ENCODE measurements at regions not wholly inside any gene's neighbourhood (a gene's known extent, or its start where the extent isn't known, plus 50 kb on each side); places are given as distances from the start of the nearest gene placed in this dataset.
"Not testable (repeated sequence)": the region's sequence is repeated elsewhere in the genome, so short reads cannot be mapped to it uniquely, and the experiment has no call there.

- DNase-seq = no peak
These were observed 118.4 kb upstream of the ANK3 start for GRCh38 chr10:60508037-60508436.

- no peak for DNase-seq
These were observed 112.9 kb upstream of the ANK3 start for GRCh38 chr10:60502621-60503020.

- DNase-seq = no peak
These were observed 109.3 kb upstream of the ANK3 start for GRCh38 chr10:60498985-60499384.

- no peak for DNase-seq
These were observed 107.7 kb upstream of the ANK3 start for GRCh38 chr10:60497364-60497763.

GRCh38 chr10:60496181-60496580 lies 106.5 kb upstream of the ANK3 start:
- DNase-seq = no peak

- DNase-seq = no peak
These were observed 105.8 kb upstream of the ANK3 start for GRCh38 chr10:60495338-60496055.

GRCh38 chr10:60494774-60495173 lies 105.1 kb upstream of the ANK3 start:
- no peak for DNase-seq

DNA sequence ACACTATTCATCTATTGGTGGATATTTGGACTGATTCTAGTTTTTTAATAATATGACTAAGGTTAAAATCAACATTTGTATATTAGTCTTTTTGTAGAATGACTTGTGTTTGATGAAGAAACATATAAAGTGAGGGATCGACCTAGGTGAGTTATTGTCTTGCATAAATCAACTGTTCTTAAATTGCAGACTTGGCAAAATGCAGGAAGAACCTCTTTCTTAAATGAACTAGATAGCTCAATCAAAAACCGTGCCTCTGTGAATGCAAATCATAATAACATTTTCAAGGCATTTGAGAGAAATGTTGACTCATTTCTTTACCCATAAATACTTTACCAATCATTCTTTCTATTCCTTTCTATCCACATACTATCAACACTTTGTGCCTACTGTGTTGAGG lies 101.5 kb upstream of the ANK3 start:
- no peak for DNase-seq

- no peak for DNase-seq
These were observed 100.3 kb upstream of the ANK3 start for GRCh38 chr10:60490013-60490412.

DNA sequence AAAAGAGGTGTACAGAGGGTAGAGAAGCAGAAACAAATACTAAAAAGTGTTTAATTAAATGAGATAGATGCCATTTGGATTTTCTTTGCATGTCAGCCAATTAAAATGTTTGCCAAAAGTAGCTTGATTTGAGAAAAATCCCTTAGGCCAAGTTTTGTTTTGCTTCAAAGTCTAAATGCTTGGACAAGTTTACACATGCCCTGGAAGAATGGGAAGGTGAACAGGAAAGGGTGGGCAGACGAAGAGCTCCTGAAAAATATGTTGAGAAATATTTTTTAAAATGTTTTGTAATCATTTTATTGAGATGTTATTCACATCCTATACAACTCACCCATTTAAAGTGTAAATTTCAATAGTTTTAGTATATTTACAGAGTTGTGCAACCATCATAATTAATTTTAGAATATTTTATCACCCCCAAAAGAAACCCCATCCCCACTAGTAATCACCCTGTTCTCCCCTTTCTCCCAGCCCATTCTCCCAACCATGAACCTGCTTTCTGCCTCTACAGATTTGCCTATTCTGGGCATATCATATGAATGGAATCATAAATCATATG lies 98.5 kb upstream of the ANK3 start:
- DNase-seq = no peak

- no peak for DNase-seq
These were observed 97.9 kb upstream of the ANK3 start for GRCh38 chr10:60487543-60487942.

GRCh38 chr10:60485025-60485424 lies 95.3 kb upstream of the ANK3 start:
- DNase-seq = no peak

DNA sequence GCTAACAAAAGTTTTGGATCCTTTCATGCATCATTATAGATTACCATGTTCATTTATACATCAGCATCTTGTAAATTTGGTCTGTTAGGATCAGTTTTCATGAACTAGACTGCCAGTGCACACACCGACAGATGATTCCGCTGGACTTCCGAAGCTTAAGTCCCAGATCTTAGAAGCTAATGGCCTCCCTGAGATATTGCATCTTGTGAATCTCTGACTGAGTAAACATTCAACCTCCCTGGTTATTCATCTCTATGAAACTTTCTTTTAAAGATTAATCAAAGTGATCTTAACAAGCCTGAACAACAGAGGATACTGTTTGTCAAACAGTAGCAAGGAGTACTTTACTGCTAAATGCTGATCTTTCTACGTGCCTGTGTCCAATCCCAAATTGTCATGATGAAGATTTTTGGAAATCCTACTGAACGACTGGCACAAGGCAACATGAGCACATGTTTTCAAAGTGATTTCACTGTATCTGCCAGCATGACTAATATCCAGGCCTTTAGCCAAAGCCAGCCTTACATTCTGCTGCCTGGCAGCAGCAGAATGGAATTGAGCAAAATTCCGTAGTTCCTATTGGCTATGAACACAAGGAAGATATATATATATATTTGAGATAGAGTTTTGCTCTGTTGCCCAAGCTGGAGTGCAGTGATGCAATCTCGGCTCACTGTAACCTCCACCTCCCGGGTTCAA lies 91.3 kb upstream of the ANK3 start:
- DNase-seq = no peak

- DNase-seq = no peak
These were observed 89.8 kb upstream of the ANK3 start for GRCh38 chr10:60479305-60480020.

DNA sequence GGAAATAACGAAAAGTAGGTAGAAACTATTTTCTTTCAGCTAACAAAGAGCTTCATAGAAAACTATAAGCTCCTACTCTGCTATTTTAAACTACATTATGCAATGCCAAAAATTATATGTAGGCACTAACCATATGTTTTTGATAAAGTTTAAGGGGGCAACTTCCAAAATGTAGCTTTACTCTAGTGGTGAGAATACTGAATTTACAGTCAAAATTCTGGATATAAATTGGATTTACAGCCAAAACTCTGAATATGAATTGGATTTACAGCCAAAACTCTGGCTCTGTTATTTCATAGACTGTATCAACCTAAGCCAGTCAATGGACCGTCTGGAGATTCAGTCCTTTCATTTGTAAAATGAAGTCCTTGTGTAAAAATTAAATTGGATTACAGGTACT lies 86.8 kb upstream of the ANK3 start:
- DNase-seq = no peak

GRCh38 chr10:60473557-60473956 lies 83.9 kb upstream of the ANK3 start:
- DNase-seq = no peak

DNA sequence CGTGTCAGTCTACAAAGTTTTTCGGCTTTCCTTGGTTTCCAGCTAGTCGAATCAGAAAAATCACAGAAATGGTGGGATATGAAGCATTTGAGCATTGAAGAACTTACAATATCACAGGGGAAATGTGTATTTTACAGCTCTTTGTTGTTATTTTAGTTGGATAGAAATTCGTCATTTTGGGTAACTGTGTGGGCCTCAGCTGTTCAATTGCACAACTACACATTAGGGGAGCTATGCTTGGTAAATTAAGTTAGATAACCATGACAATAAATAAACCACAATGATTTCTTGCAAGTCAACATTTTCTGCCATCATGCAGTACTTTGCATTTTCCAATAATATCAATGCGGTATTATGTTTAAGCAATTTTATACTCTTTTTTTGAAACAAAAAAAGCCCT lies 80.4 kb upstream of the ANK3 start:
- DNase-seq = no peak

DNA sequence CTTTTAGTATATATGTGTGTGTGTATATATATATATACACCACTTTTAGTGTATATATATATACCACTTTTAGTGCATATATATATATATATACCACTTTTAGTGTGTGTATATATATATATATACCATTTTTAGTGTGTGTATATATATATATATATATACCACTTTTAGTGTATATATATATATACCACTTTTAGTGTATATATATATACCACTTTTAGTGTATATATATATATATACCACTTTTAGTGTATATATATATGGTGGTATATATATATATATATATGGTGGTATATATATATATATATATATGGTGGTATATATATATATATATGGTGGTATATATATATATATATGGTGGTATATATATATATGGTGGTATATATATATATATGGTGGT lies 79.5 kb upstream of the ANK3 start:
- not testable (repeated sequence) for DNase-seq

GRCh38 chr10:60467202-60467546 lies 77.5 kb upstream of the ANK3 start:
- DNase-seq = no peak

DNA sequence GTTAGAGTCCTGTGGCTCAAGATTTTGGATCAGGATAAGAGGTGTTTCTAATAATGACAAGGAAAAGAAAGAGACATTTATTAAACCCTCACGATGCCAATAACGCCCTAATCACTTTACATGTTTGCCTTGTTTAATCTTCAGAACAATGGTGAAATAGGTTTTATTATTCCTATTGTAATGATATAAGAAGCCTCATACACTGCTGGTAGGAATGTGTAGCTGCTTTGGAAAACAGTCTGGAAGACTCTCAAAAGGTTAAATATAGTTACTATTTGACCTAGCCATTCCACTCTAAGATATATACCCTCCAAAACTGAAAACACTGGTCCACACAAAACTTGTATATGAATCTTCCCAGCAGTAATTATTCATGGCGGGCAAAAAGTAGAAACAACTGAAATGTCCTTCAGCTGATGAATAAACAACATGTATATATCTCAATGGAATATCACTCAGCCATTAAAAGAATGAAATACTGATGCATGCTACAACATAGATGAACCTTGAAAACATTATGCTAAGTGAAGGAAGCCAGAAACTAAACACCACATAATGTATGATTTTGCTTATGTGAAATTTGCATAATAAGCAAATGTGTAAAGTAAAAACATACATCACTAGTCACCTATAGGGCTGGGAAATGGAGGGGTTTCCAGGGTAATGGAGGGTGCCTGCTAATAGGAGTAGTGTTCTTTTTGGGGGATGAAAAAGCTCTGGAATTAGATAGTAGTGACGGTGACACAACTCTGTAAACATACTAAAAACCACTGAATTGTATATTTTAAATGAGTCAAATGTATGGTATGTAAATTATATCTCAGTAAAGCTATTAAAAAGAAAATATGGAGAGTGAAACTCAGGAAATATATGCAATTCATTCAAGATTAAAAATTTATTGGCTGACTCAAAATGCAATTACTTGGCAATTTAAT lies 76.9 kb upstream of the ANK3 start:
- no peak for DNase-seq

DNA sequence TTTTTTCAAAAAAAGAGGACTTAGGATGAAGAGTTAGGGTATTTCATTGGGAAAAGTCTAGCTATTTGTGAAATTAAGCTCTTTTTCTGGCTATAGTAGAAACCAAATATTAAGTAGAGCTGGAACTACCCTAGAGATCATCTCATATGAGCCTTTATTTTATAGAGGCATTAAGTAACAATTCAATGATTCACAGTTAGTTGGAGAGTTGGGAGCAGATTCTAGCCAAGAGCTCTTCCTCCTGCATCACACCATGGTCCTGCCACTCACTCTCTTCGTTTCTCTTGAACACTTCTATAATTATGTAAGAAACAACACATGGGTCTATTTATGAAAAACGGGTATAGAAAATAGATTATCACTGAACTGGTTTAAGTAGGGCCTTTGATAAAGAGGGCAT lies 76.1 kb upstream of the ANK3 start:
- DNase-seq = no peak

DNA sequence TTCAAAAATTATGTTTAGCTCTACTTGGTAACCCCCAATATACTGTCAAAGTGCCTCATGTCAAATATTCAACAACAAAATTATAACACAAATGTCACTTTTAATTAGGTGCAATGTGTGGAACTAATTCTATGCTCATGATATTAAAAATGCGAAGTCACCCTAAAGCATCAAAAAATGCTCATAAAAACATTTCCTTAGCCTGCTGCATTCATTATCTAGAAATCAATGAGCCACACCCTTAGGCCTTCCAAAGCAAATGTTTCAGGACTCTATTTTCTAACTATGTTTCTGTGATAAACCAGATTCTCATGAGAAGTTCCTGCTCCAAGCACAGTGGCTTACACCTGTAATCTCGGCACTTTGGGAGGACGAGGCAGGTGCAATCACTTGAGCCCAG lies 75.0 kb upstream of the ANK3 start:
- DNase-seq = no peak

DNA sequence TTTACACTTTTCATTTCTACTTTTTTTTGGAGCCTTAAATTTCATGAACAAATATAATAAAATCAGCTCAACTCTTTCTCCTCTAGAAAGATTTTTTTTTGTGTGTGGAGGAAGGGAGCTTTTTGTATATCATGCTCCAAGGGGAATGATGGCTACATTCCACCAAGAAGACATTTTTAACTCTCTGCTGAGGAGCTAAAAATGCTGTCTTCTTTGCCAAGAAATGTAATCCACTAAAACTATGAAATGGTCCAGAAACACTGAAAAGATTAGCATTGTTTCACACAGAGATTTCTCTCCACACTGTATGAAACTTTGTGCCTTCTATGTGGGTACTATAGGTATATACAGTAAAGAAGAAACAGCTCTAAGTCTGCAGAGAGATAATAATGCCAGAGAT lies 74.1 kb upstream of the ANK3 start:
- DNase-seq = no peak
